Non-pigmented ciliary epithelial cell (primary cell): ENCODE measurements at regions not wholly inside any gene's neighbourhood (a gene's known extent, or its start where the extent isn't known, plus 50 kb on each side); places are given as distances from the start of the nearest gene placed in this dataset.

Source experiments
- DNase-seq: peaks from one replicate; pipeline ENCODE4 v3.0.0-alpha.2; 2010; ENCODE audit warnings: low read depth

DNA sequence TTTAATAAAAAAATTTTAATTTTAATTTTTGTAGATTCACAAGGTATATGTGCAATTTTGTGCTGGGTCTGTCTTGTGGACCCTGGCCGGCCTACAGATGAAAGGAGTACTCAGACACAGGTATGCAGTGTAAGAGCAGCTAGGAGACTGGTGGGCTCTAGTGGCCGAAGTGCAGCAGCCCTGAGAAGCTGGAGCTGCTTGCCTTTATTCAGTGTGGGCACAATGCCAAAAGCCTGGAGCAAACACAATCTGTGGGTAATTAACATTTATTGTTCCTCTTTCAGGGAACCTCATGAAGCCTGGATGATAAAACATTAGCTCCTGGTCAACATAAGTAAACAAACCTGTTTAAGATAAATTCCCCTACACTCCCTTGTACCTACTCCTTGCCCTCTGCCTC is 135.7 kb upstream of the SEL1L start:
- no peak for DNase-seq

GRCh38 chr14:81673930-81674329 is 140.3 kb upstream of the SEL1L start:
- no peak for DNase-seq

DNA sequence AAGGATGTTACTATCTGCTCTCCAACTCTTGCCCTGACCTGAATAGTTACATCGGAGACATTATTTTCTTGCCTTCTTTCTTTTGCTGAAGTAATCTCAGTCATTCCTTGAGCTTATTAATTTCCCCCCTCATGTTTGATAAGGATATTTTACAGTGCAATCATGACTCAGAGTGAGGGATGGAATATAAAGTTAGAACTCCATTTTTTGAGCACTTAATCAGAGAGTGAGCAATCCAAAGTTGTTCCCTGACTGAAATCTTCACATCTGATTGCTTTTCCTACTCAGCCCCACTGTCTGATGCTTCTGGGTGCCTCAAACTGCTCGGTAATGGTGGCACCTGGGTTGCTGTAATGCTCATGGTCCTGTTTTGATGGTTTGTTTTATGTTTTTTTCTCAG is 142.7 kb upstream of the SEL1L start:
- no peak for DNase-seq

DNA sequence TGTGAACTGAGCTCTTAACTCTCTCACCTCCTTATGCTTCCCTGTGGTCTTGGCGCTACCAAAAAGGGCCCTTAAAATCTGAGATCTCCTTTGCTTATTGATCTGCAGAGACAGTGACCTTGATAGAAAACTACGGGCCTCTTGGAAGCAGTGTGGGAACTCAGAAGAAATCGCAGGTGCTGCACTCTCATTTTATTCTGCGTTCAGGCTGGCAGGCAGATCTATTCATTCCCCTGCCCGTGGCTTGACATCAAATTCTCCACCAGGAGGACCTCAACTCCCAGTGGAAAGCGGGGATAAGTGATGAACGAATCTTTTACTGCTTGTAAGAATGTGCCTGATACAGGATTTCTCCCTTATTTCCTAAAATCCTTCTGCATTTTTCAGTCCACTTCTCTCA is 143.2 kb upstream of the SEL1L start:
- DNase-seq = no peak

- no peak for DNase-seq
Measured at GRCh38 chr14:81677736-81678135, 144.1 kb upstream of the SEL1L start.

- DNase-seq = no peak
Measured at GRCh38 chr14:81679226-81679625, 145.6 kb upstream of the SEL1L start.

DNA sequence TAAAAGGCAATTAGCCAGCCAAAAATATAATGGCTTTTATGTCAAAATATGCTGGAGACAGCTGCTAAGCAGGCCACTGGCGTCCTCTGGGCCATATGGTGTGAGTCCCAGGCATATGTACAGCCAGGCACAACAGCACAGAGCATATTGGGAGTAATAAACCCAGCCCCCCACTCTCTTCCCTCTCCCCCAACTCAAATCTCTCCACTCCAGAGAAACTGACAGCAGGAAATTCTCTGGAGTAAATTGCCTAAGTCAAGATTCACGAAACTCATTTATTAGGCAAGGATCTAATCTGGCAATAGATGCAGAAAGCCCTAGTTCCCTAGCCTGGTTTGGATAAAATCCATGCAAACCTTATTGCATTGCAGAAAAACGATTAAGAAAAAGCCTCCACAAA is 147.9 kb upstream of the SEL1L start:
- DNase-seq = no peak

GRCh38 chr14:81682134-81682533 is 148.5 kb upstream of the SEL1L start:
- DNase-seq = no peak

GRCh38 chr14:81682701-81683100 is 149.0 kb upstream of the SEL1L start:
- no peak for DNase-seq

- DNase-seq = no peak
Measured at GRCh38 chr14:81684696-81685095, 151.0 kb upstream of the SEL1L start.

DNA sequence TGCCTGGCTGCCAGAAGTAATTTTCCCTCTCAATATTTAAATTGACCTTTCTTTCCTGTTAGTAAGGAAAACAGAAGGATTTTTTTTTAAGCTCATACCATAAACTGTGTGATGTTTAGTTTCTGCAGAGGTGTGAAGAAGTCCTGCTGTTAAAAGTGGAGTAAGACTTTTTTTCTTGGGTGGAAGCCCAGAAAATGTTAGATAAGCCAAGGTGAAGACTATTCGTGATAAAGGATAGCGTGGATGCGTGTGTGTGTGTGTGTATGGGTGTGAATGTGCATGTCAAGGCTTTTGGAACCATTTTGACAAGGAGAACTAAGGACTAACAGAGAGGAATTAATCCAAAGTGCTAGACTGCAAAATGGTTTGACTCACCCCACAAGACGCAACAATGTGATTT is 152.9 kb upstream of the SEL1L start:
- no peak for DNase-seq

DNA sequence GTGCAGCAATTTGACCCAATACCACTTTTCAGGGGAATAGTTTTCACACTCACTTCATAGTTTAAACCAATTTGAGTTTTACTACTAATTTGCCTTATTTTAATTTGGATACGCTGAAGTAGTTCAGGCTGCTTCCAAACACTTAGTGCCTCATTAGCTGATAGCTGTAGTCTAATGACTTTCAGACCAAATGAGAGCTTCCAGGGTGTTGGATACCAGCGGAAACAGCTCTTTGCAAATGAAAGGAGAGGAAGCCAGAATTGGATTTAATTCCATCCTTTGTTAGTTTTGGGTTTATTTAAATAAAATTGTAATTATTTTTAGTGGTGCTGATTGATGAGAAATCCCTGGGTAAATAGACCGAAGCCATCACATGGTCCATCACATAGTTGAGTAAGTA is 158.3 kb upstream of the SEL1L start:
- no peak for DNase-seq

GRCh38 chr14:81694419-81694818 is 160.8 kb upstream of the SEL1L start:
- DNase-seq = no peak

DNA sequence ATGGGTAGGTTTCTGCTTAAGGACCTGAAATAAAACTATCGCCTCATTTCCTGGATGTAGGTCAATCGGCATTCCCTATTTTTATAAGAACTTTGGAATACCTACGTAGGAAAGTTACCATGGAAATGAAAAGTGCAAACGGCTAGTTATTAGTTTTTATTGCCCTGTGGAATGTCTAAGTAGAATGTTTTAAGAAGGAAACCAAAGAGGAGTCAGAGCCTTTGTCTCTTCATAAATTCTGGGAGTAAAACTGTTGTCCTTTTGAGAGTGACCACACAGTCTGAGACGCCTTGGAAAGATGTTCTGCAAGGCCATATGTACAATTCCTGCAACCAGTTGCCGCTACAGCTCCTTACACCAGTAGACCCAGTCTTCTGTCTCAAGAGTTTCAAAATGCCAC is 176.0 kb upstream of the SEL1L start:
- no peak for DNase-seq

DNA sequence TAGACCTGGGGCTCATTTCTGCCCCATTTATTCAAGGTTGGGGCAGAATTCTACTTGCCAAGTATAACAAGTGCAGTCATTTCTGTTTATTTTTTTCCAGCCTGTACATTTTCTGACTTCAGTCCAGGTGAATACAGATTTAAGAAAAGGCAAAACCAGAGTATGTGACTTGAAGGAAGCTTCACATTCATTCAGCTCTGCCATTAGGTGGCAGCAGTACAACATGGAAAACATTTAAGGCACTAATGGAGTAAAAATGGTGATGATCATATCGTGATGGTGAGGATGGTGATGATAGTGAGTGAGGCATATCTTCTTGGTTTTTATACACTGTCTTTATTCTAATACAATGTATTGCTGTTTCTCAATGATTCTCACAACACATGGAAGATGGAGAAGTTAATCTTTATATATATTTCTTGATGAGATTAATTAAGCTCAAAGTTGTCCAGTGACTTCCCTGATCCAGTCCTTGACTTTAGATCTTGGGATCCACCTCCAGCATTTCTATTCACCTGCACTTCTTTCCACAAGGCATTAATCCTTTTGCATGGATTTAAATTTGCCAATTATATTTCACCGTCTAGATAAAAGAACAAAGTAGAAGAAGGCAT is 176.7 kb upstream of the SEL1L start:
- DNase-seq = peak; percentile 4

GRCh38 chr14:81715731-81716130 is 182.1 kb upstream of the SEL1L start:
- DNase-seq = no peak

DNA sequence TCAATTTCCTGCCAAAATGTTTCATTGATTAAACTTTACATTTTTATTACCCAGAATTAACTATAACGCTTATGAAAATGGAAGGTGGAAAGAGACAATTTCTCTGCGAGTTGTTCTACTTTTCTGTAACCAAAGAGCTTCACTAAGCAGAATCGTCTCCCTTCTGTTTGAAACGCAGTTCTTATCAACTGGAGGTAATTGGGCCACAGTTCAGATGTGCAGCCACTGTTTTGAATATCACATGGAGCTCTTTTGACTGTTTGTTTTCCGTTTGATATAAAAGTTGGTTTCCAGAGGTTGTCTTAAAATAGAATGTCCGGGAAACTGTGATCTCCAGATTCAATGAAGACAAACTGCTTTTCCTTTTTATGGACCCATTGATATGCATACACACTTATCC is 183.3 kb upstream of the SEL1L start:
- no peak for DNase-seq

GRCh38 chr14:81723956-81724355 is 190.3 kb upstream of the SEL1L start:
- DNase-seq = no peak

- no peak for DNase-seq
Measured at GRCh38 chr14:81727218-81727617, 193.6 kb upstream of the SEL1L start.

GRCh38 chr14:81728447-81728846 is 194.8 kb upstream of the SEL1L start:
- no peak for DNase-seq

DNA sequence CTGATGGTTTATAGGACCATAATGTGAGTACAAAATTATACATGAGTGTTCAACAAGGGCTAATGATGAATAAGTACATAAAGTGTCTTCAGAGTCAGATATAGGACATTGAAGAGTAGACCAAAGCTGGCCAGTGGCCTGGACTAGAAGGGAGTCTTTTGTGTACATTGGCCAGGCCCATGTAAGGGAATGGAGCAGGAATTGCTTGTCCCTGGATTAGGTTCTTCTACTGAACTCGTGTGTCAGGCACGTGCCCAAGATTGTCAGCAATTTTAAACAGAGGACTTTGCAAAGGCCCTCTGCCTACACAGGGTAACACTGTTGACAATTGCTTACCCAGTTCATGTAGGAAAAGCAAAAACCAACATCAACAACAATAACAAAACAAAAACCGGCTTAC is 196.0 kb upstream of the SEL1L start:
- no peak for DNase-seq

DNA sequence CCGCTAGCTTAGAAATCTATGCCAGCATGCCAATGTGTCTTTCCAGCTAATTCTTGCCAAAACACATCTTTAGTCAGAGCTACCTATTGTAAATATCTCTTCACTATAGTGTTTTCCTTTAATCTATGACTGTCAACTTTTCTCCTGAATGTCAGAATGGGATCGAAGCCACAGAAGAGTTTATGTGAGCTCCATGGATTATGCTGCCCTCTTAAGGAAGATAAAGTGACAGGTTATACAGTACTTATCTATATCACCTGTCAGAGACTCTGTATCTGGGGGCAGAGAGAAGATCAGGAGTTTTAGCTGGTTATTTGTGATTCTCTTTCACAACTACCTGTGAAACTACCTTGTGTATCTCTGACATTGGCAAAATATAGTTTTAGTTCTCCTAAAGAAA is 204.3 kb upstream of the SEL1L start:
- DNase-seq = no peak

DNA sequence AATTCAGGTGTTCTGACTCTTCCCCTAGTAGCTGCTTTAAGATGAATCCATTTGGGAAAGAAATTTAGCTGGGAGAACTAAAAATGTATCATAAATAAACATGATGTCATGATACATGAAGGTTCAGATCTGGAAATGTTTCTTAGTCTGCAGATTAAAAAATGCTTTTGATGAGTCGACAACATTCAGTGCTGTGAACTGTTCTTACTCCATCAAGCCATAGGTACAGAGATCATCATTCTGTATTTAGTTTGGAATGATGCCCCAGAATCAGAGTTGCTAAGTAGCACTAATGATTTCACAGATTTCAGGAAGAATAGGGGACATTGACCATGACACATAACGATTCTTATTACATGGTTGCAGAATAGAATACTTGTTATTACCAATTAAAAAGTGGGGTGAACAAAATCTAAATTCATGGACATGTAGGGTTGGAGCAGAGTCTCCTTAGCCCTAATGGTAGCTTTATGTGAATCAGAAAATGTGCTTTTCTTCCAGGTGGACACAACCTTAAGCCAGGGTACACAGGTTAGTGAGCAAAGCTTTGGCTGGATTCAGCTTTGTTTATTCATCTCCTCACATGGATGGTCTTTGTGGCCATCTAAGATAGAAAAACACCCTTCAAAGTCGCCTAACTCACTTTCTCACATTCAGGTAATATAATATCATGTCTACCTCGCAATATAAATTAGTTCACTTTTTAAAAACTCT is 205.4 kb upstream of the SEL1L start:
- no peak for DNase-seq

GRCh38 chr14:81743605-81744004 is 210.0 kb upstream of the SEL1L start:
- DNase-seq = no peak
